ENCODE measurements at regions not wholly inside any gene's neighbourhood (a gene's known extent, or its start where the extent isn't known, plus 50 kb on each side); places are given as distances from the start of the nearest gene placed in this dataset.

DNA sequence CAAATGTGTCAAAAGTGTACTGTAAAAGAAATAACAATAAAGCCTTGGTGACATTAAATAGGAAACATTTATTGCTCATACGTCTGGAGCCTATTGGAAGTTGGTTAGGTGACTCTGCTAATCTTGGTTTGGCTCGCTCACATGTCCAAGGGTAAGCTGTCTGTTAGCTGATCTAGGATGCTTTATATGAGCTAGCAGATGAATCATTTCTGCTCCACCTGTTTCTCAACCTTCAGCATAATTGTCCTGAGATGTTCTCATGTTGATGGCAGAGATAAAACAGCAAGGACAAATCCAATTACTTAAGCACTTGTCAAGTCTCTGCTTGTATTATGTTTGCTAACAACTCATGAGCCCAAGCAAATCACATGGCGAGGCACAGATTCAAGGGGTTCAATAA, 56.0 kb upstream of the CD53 start:
- DNase-seq (ENCODE audit: low spot score), result peak; percentile 24

DNA sequence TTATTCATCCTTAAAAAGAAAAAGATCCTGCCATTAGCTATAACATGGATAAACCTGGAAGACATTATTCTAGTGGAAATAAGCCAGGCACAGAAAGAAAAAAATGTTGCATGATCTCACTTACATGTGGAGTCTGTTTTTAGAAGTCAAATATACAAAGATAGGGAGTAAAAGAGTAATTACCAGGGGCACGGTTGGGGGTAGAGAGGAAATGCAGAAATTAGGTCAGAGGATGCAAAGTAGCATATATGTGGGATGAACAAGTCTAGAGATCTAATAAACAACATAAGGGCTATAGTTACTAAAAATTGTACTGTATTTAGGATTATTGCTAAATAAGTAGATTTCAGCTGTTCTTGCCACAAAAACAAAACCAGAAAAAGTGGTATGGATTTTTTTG, 61.4 kb upstream of the CD53 start:
- no peak for DNase-seq (ENCODE audit: low spot score)

GRCh38 chr1:110800079-110800478, 72.9 kb upstream of the CD53 start:
- DNase-seq (ENCODE audit: low spot score), result no peak

GRCh38 chr1:110798691-110799256, 74.2 kb upstream of the CD53 start:
- DNase-seq (ENCODE audit: low spot score), result no peak

GRCh38 chr1:110788673-110789072, 84.3 kb upstream of the CD53 start:
- DNase-seq (ENCODE audit: low spot score), result no peak

DNA sequence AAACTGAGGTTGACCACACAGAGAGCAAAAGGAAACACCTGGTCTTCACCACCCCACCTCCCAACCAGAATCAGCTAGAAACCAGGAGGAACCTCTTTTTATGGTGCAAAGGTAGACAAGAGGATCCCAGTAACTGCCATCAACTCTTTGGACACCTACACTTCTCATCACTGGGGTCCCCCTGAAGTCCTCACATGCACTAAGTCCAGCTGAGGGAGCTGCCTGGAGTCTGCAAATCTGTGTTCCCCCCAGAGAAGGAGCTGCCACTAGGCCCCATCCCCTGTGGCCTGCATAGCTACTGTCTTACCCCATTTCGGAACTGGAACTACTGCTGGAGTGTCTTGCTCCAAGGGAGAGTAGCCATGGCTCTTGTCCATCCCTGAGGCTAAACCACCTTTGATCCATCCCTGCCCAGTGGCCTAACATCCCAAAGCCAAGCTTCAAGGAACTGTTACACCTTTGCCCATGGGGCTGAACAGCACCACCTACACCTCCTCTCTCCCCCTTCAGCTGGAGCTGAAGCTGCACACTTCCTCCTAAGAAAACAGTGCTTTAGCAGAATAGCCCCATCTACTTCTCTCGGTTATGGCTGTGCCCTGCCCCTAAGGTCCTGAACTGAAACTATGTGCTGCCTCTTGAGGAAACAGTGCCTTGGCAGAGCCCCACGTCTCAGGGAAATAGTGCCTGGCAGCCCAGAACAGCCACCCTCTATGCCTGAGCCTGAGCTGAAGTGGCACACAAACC, 85.4 kb upstream of the CD53 start:
- DNase-seq (ENCODE audit: low spot score), result no peak

- DNase-seq (ENCODE audit: low spot score), result no peak
Observed at GRCh38 chr1:110786802-110787327, 86.1 kb upstream of the CD53 start.

DNA sequence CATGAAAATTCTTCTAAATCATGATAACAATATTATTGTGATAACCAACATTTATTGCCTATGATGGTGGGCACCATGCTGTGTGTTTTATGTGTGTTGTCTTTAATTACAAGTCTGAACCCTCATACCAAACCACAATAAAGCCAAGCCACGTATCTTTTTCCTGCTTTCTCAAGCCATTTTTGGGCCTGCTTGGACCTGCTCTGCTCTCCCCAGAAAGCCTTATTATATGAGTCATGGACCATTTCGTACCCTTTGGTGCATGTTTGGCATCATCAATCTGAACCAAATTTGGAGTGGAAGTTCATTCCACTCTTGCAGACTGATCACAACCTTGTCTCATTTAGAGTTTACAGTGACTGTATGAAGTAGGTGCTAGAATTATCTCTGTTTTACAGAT, 87.3 kb upstream of the CD53 start:
- no peak for DNase-seq (ENCODE audit: low spot score)

DNA sequence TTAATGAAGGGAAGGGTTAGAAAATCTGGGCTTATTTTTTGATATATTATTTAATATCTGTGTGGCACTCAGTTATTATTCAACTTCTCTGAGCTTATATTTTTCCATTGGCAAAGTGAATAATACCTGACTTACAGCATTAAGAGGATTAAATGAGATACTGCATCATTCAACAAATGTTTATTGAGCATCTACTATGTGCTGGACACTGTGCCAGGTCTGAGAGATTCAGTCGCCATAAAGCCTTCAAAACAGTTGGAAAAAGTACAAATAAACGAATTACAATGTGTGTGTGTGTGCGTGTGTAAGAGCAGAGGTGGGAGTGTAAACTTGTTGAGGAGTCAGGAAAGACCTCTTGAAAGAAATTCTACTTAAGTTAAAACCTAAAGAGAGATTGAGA, 87.9 kb upstream of the CD53 start:
- no peak for DNase-seq (ENCODE audit: low spot score)

GRCh38 chr1:110783292-110783918, 89.5 kb upstream of the CD53 start:
- peak; percentile 47 for DNase-seq (ENCODE audit: low spot score)

DNA sequence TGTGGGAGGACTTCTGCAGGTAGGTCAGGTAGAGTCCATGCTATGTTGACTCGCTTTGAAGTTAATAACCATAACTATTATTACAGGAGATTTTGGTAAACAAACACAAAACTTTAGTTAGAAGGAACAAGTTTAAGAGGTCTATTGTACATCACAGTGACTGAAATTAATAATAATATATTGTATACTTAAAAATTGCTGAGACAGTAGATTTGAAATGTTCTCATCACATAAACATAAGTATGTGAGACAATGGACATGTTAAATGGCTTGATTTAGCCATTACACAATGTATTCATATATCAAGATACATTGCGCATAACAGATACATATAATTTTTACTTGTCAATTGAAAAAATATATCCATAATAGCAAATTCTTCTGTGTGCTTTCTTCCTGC, 91.4 kb upstream of the CD53 start:
- no peak for DNase-seq (ENCODE audit: low spot score)

DNA sequence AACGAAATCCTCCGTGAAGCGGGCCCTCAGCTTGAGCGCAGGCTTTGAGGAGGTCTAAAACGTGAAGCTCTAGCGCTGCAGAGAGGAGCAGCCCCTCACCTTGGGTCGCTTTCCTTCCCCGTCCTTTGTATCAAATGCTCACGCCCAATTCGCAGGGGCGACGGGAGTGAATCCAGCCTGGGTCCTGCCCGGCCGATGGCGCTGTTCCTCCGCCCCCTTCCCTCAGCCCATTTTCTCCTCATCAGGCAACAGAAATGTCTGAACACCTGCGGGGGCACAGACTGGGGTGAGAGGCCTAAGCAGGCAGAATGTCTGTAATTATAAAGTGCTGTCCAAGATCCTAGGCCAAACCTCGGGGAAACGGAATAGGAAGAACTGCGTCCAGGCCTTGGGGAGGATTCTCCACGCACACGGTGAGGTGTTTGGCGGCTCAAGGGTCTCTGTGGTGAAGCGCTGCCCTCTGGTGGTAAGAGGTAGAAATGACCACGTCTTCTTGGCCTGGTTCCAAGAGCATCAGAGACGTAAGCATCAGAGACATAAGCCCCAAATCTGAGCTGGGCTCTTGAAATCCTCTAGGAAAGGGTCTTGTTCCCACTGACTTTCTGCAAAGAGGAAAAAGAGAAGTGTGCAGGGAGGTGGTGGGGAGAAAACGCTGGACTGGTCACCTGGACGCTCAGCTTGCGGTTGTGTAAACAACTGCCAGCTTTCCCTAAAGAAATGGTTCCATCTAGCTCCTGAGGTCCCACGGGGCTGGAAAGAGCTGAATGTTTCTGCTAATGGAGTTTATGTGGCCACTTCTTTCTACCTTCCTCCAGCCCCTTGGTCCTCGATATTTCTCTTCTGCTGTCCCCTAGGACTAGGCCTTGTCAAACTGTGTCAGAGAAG, 92.1 kb upstream of the CD53 start:
- DNase-seq (ENCODE audit: low spot score), result peak; percentile 70

- DNase-seq (ENCODE audit: low spot score), result no peak
Observed at GRCh38 chr1:110779636-110780035, 93.3 kb upstream of the CD53 start.

DNA sequence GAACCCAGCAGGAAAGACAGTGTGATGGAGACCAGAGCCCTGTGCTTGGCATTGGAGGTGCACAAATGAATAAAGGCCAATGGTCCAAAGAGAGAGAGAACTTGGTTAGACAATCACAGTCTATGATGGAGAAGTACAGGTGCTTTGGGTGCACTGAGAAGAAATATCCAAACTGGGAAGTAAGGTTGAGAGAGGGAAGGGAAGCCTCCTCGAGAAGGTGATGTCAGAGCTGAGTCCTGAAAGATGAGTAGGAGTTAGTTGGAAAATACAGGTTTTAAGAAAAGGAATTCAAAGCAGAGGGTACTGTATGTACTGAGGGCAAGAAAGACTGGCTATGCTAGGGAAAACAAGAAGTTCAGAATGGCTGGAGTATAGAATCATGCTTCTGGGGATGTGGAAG, 94.1 kb upstream of the CD53 start:
- DNase-seq (ENCODE audit: low spot score), result no peak

- DNase-seq (ENCODE audit: low spot score), result no peak
Observed at GRCh38 chr1:110777228-110777627, 95.7 kb upstream of the CD53 start.

- DNase-seq (ENCODE audit: low spot score), result no peak
Observed at GRCh38 chr1:110774398-110774797, 98.5 kb upstream of the CD53 start.

DNA sequence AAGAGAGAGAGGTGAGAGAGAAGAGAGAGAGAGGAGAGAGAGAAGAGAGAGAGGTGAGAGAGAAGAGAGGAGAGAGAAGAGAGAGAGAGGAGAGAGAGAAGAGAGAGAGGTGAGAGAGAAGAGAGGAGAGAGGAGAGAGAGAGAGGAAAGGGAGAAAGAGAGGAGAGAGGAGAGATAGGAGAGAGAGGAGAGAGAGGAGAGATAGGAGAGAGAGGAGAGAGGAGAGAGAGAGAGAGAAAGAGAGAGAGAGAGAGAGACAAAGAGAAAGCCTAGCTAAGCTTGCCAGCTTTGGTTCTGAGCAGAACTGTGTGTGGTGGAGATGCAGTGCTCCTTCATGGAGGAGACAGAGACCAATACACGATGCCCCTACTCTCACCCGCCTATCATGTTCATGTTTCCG, 99.1 kb upstream of the KCNA3 start:
- DNase-seq (ENCODE audit: low spot score), result no peak

- DNase-seq (ENCODE audit: low spot score), result no peak
Observed at GRCh38 chr1:110771245-110772022, 96.7 kb upstream of the KCNA3 start.

DNA sequence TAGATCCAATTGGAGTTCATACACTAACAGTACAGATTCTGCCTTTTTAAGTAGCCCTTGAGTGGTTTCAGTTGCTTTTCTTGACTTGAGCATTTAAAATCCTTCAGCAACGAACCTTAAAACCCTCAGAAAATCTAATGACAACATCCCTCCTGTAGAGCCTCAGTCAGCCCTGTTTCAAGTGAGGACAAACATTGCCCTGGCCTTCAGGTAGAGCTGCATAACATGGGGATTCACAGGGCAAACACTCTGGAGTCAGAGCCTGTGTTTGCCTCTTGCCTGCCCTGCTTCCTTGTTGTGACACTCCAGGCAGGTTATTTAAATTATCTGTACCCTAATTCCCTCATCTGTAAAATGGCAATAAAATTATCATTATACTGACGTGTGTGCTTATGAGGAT, 96.1 kb upstream of the KCNA3 start:
- no peak for DNase-seq (ENCODE audit: low spot score)

GRCh38 chr1:110768605-110769004, 93.9 kb upstream of the KCNA3 start:
- no peak for DNase-seq (ENCODE audit: low spot score)

DNA sequence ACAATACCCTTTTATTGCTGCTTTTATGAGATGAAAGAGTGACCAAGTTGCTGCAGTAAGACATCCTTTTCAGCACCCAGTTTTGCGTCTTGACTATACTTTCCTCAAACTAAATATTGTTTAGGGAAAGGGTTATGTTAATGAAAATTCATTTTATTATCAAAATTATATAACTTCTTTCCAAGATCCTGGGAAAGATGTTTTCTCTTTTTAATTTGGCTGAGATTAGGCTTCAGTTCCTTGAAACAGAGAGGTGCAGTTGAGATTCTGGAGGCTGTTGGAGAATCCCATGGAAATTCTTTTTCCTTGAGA, 91.6 kb upstream of the KCNA3 start:
- no peak for DNase-seq (ENCODE audit: low spot score)

Data from SK-N-DZ (cell line).